DMS53 treated with DMSO at 0.1 percent for 48 hours (cell line): ENCODE measurements at regions not wholly inside any gene's neighbourhood (a gene's known extent, or its start where the extent isn't known, plus 50 kb on each side); places are given as distances from the start of the nearest gene placed in this dataset.

Experiments used
- DNase-seq: peaks from one replicate; lab custom pipeline; 2025; ENCODE audit not compliant: unreplicated experiment; lab: John Stamatoyannopoulos, UW

GRCh38 chr5:145510769-145511168, 324.4 kb downstream of the PRELID2 start:
- no peak for DNase-seq

- DNase-seq, result no peak
Measured at GRCh38 chr5:145510324-145510723, 324.8 kb downstream of the PRELID2 start.

- DNase-seq, result no peak
Measured at GRCh38 chr5:145509336-145510136, 325.6 kb downstream of the PRELID2 start.

- no peak for DNase-seq
Measured at GRCh38 chr5:145506185-145506850, 328.8 kb downstream of the PRELID2 start.

- DNase-seq, result no peak
Measured at GRCh38 chr5:145502906-145503305, 332.2 kb downstream of the PRELID2 start.

- no peak for DNase-seq
Measured at GRCh38 chr5:145500710-145501109, 334.4 kb downstream of the PRELID2 start.

GRCh38 chr5:145499483-145499882, 335.7 kb downstream of the PRELID2 start:
- DNase-seq, result no peak

- no peak for DNase-seq
Measured at GRCh38 chr5:145497052-145497451, 338.1 kb downstream of the PRELID2 start.

- DNase-seq, result peak; percentile 22
Measured at GRCh38 chr5:145495741-145496140, 339.4 kb downstream of the PRELID2 start.

GRCh38 chr5:145495196-145495595, 339.9 kb downstream of the PRELID2 start:
- no peak for DNase-seq

- no peak for DNase-seq
Measured at GRCh38 chr5:145493435-145493834, 341.7 kb downstream of the PRELID2 start.

- no peak for DNase-seq
Measured at GRCh38 chr5:145489516-145489915, 345.6 kb downstream of the PRELID2 start.

- peak; percentile 9 for DNase-seq
Measured at GRCh38 chr5:145484158-145484557, 351.0 kb downstream of the PRELID2 start.

- DNase-seq, result no peak
Measured at GRCh38 chr5:145483212-145483611, 351.9 kb downstream of the PRELID2 start.

GRCh38 chr5:145479857-145480256, 355.3 kb downstream of the PRELID2 start:
- DNase-seq, result no peak

GRCh38 chr5:145479271-145479670, 355.9 kb downstream of the PRELID2 start:
- no peak for DNase-seq

GRCh38 chr5:145478651-145479050, 356.5 kb downstream of the PRELID2 start:
- no peak for DNase-seq

GRCh38 chr5:145473042-145473642, 362.0 kb downstream of the PRELID2 start:
- DNase-seq, result no peak

GRCh38 chr5:145471831-145472612, 363.1 kb downstream of the PRELID2 start:
- no peak for DNase-seq

- no peak for DNase-seq
Measured at GRCh38 chr5:145471026-145471425, 364.1 kb downstream of the PRELID2 start.

GRCh38 chr5:145470396-145470979, 364.7 kb downstream of the PRELID2 start:
- no peak for DNase-seq
